PFSK-1 (cell line): ENCODE measurements at regions not wholly inside any gene's neighbourhood (a gene's known extent, or its start where the extent isn't known, plus 50 kb on each side); places are given as distances from the start of the nearest gene placed in this dataset.

Experiments
- POLR2AphosphoS5 ChIP-seq: IDR thresholded peaks from 2 replicates; pipeline ENCODE4 v1.6.1; 2012; ENCODE audit warnings: low read depth, mild to moderate bottlenecking, control low read depth, low read length, moderate library complexity
- REST ChIP-seq, 2 experiments: IDR thresholded peaks; 2 replicates each; pipeline versions ENCODE4 v1.6.1 to v1.8.0; 2011 to 2012; ENCODE audit warnings: low read depth in 2 of 2, low read length in 2 of 2, control low read depth in 1 of 2, inconsistent platforms in 1 of 2, mild to moderate bottlenecking in 1 of 2, moderate library complexity in 1 of 2; ENCODE audit not compliant: insufficient read depth in 1 of 2
- SIN3A ChIP-seq: IDR thresholded peaks from 2 replicates; pipeline ENCODE4 v1.6.1; 2012; ENCODE audit warnings: mild to moderate bottlenecking, low read length, moderate library complexity, borderline replicate concordance; ENCODE audit not compliant: insufficient read depth

GRCh38 chr20:62581308-62581707 is 61.0 kb upstream of the SLCO4A1 start:
- TF ChIP-seq SIN3A, result no peak
- TF ChIP-seq POLR2AphosphoS5, result no peak
- no peak for TF ChIP-seq REST (IDR thresholded peaks at IDR 0.05; ENCODE audit: insufficient read depth in 1 of 2, low read depth in 2 of 2, low read length in 2 of 2)
